HepG2 (cell line): ENCODE measurements at regions not wholly inside any gene's neighbourhood (a gene's known extent, or its start where the extent isn't known, plus 50 kb on each side); places are given as distances from the start of the nearest gene placed in this dataset.

Experiments
- ATAC-seq: fragments of 200-7000 bp; cut with Tn5 transposase; 3 replicates; pipeline ENCODE4 v1.9.1; 2020; ENCODE audit warnings: mild to moderate bottlenecking, moderate library complexity
- BruUV-seq: library from RNA; stranded (reverse); fragments of 400-500 nt; replicated peaks from 2 replicates; lab custom pipeline; 2021; lab: Mats Ljungman, UMichigan
- CTCF ChIA-PET: fragments of 300-600 bp; formaldehyde crosslinking; extraction: SDS; loops from one replicate; lab custom pipeline; 2021; ENCODE audit warnings: low total read pairs, inconsistent platforms, low intra/inter-chr PET ratio; lab: Yijun Ruan, JAX
- POLR2A ChIA-PET: fragments of 350-600 bp; sonication (Branson Sonifier 250); formaldehyde crosslinking; loops from one replicate; lab custom pipeline; 2020; ENCODE audit warnings: antibody characterized with exemption, inconsistent platforms; lab: Yijun Ruan, JAX
- DNase-seq: peaks from one replicate; pipeline ENCODE4 v3.0.0-alpha.2; 2015; ENCODE audit warnings: low spot score
- FAIRE-seq: peaks from 3 replicates; lab custom pipeline; 2011; peaks lifted over from hg19 to GRCh38; lab: Jason Lieb, UNC
- H2AFZ ChIP-seq: one replicate; pipeline ENCODE4 v1.6.1; 2011; ENCODE audit warnings: low read length, inconsistent platforms
- H3K27ac ChIP-seq: fragments of 300-600 bp; 3 replicates; pipeline ENCODE4 v1.8.0; 2011; ENCODE audit warnings: mixed run types, mild to moderate bottlenecking, mixed read lengths, low read length, inconsistent platforms; ENCODE audit not compliant: insufficient read depth; ENCODE audit errors: extremely low read length
- H3K27me3 ChIP-seq, 2 experiments: fragments of 200-600 bp in 1 of 2; 2 replicates in 1 of 2; 3 replicates in 1 of 2; pipeline versions ENCODE4 v1.6.0 to v1.8.0; 2011; ENCODE audit warnings: low read length in 2 of 2, mild to moderate bottlenecking in 2 of 2, moderate library complexity in 2 of 2, inconsistent platforms in 1 of 2; ENCODE audit not compliant: insufficient read depth in 2 of 2, control insufficient read depth in 1 of 2
- H3K36me3 ChIP-seq, 2 experiments: fragments of 200-600 bp in 1 of 2; replicated peaks in 1 of 2; 2 replicates in 1 of 2; 3 replicates in 1 of 2; pipeline versions ENCODE4 v1.5.1 to v1.8.0; 2011; ENCODE audit warnings: low read length in 2 of 2, inconsistent platforms in 1 of 2; ENCODE audit not compliant: insufficient read depth in 2 of 2, control insufficient read depth in 1 of 2
- H3K4me1 ChIP-seq: 2 replicates; pipeline ENCODE4 v1.5.1; 2012; ENCODE audit warnings: low read length, inconsistent platforms; ENCODE audit not compliant: insufficient read depth
- H3K4me2 ChIP-seq: 2 replicates; pipeline ENCODE4 v1.6.0; 2011; ENCODE audit warnings: low read depth, low read length, inconsistent platforms
- H3K4me3 ChIP-seq, 3 experiments: fragments of 200-600 bp in 1 of 3; sonication (generic), shearing (Covaris generic) in 1 of 3; replicated peaks in 1 of 3; 2 replicates each; pipeline ENCODE4 v1.5.1; 2011 to 2016; ENCODE audit warnings: low read length in 3 of 3, inconsistent platforms in 2 of 3, low read depth in 2 of 3, mild to moderate bottlenecking in 2 of 3, control low read depth in 1 of 3, mixed read lengths in 1 of 3; ENCODE audit not compliant: insufficient read depth in 1 of 3
- H3K79me2 ChIP-seq: one replicate; pipeline ENCODE4 v1.6.1; 2011; ENCODE audit warnings: low read length, inconsistent platforms; ENCODE audit not compliant: insufficient read depth
- H3K9ac ChIP-seq: 2 replicates; pipeline ENCODE4 v1.6.0; 2011; ENCODE audit warnings: mild to moderate bottlenecking, low read depth, low read length, inconsistent platforms; ENCODE audit not compliant: insufficient read depth
- H3K9me3 ChIP-seq: 2 replicates; pipeline ENCODE4 v1.5.1; 2012; ENCODE audit warnings: mild to moderate bottlenecking, low read length
- H4K20me1 ChIP-seq: 2 replicates; pipeline ENCODE4 v1.6.0; 2011; ENCODE audit warnings: inconsistent platforms, mild to moderate bottlenecking, low read length, moderate library complexity; ENCODE audit not compliant: insufficient read depth
- ATF7 ChIP-seq, 2 experiments: fragments of 450-650 bp in 1 of 2; sonication (generic) in 1 of 2; formaldehyde crosslinking in 1 of 2; IDR thresholded peaks; 2 replicates each; pipeline versions ENCODE4 v1.4.0 to v1.6.1; 2016 to 2020; ENCODE audit warnings: antibody characterized with exemption in 1 of 2, mild to moderate bottlenecking in 1 of 2, missing genetic modification reagents in 1 of 2
- CENPBD1 ChIP-seq: sonication (generic); formaldehyde crosslinking; IDR thresholded peaks from 2 replicates; pipeline ENCODE4 v1.8.0; 2022; ENCODE audit warnings: missing genetic modification reagents, low read depth, mild to moderate bottlenecking, borderline replicate concordance
- CREB1 ChIP-seq, 2 experiments: fragments of 450-650 bp in 1 of 2; IDR thresholded peaks; 2 replicates each; pipeline ENCODE4 v1.6.1; 2016 to 2017; ENCODE audit warnings: control low read depth in 1 of 2, mild to moderate bottlenecking in 1 of 2, missing compliant biosample characterization in 1 of 2, missing genetic modification characterization in 1 of 2
- DMTF1 ChIP-seq: sonication (generic); formaldehyde crosslinking; IDR thresholded peaks from 2 replicates; pipeline ENCODE4 v1.4.0; 2020; ENCODE audit warnings: mild to moderate bottlenecking, missing genetic modification reagents
- HOMEZ ChIP-seq: IDR thresholded peaks from 2 replicates; pipeline ENCODE4 v1.6.1; 2016; ENCODE audit warnings: low read depth
- ZNF44 ChIP-seq: sonication (generic); formaldehyde crosslinking; IDR thresholded peaks from 2 replicates; pipeline ENCODE4 v1.5.1; 2020; ENCODE audit warnings: mild to moderate bottlenecking, missing genetic modification reagents
- WGBS: methylation state at CpG from one replicate; pipeline ENCODE4 v1.1.6; 2017; ENCODE audit warnings: low lambda C conversion rate; 5-methylcytosine and 5-hydroxymethylcytosine counted together
- in situ Hi-C: cut with HindIII; loops from 2 replicates; pipeline ENCODE4 v1.10.0; 2017; ENCODE audit warnings: low pct_unique_long_range_greater_than_20kb; ENCODE audit not compliant: extremely low pct_ligation_motif_present
- intact Hi-C: fragments of 100-400 bp; cut with micrococcal nuclease; formaldehyde crosslinking; loops from one replicate; pipeline ENCODE4 v1.10.0; 2022; ENCODE audit not compliant: unreplicated experiment

- TF ChIP-seq CREB1 (IDR thresholded peaks at IDR 0.05) (peak; percentile 91), CREB1 (CRISPR knock-in tag; IDR thresholded peaks at IDR 0.05) (no peak), ATF7 (IDR thresholded peaks at IDR 0.05) (peak; percentile 51; the same call in 1 of the 2 replicates), ATF7 (CRISPR knock-in tag; IDR thresholded peaks at IDR 0.05) (no peak), DMTF1 (no peak), ZNF44 (CRISPR knock-in tag) (no peak)
- no peaks in the 10 kb centered on the region for H4K20me1 ChIP-seq
- no peak overlapping the region for H2AFZ ChIP-seq
- no peaks in the 10 kb centered on the region for H3K4me1 ChIP-seq
- H3K9me3 ChIP-seq, result peaks cover 78% of the 10 kb centered on the region
- DNase-seq (no peak), ATAC-seq (no peak), FAIRE-seq (no peak)
- in situ Hi-C loops, result no loop called here
- no peak overlapping the region for H3K27ac ChIP-seq
- intact Hi-C loops, result no loop called here
- CTCF ChIA-PET, result no interaction called here
- no peak overlapping the region for H3K4me2 ChIP-seq
- no peak overlapping the region for H3K9ac ChIP-seq
- no peaks in the 10 kb centered on the region for H3K36me3 ChIP-seq
- H3K79me2 ChIP-seq, result no peaks in the 10 kb centered on the region
- H3K4me3 ChIP-seq, result no peak overlapping the region
- H3K27me3 ChIP-seq, result no peaks in the 10 kb centered on the region
- 4% methylated on average over 5 of the region's 5 CpGs for WGBS
- BruUV-seq, result no TSS peak
- POLR2A ChIA-PET, result no interaction called here
These were observed 1468.5 kb upstream of the TMEM132C start for GRCh38 chr12:126798449-126798848.

- Histone ChIP-seq H3K9me3 (peaks cover 77% of the 10 kb centered on the region), H3K27ac (no peak overlapping the region), H3K4me3 (no peak overlapping the region), H4K20me1 (no peaks in the 10 kb centered on the region), H3K79me2 (no peaks in the 10 kb centered on the region), H3K27me3 (no peaks in the 10 kb centered on the region), H3K9ac (no peak overlapping the region), H3K4me2 (no peak overlapping the region), H3K36me3 (no peaks in the 10 kb centered on the region), H3K4me1 (no peaks in the 10 kb centered on the region), H2AFZ (no peak overlapping the region)
- FAIRE-seq (no peak), ATAC-seq (no peak), DNase-seq (no peak)
- 6% methylated on average over 4 of the region's 4 CpGs for WGBS
- CTCF ChIA-PET, result no interaction called here
- no peak for TF ChIP-seq CENPBD1 (CRISPR knock-in tag)
- no peak for TF ChIP-seq HOMEZ (CRISPR knock-in tag)
- intact Hi-C loops (no loop called here), in situ Hi-C loops (no loop called here)
- POLR2A ChIA-PET, result no interaction called here
- BruUV-seq, result no TSS peak
These were observed 1459.6 kb upstream of the TMEM132C start for GRCh38 chr12:126807312-126807865.
